BJ (cell line): ENCODE measurements at regions not wholly inside any gene's neighbourhood (a gene's known extent, or its start where the extent isn't known, plus 50 kb on each side); places are given as distances from the start of the nearest gene placed in this dataset.

Experiments
- CTCF ChIA-PET: fragments of 350-600 bp; formaldehyde crosslinking; extraction: SDS; loops from one replicate; lab custom pipeline; 2021; ENCODE audit warnings: antibody characterized with exemption, inconsistent platforms; lab: Yijun Ruan, JAX
- POLR2A ChIA-PET: fragments of 300-600 bp; sonication (Branson Sonifier 250); formaldehyde crosslinking; extraction: SDS; loops from one replicate; lab custom pipeline; 2021; ENCODE audit warnings: antibody characterized with exemption; lab: Charles Lee
- DNase-seq: peaks from one replicate; pipeline ENCODE4 v3.0.0-alpha.2; 2011; ENCODE audit warnings: low read depth
- H3K27me3 ChIP-seq: 2 replicates; pipeline ENCODE4 v1.6.0; 2011; ENCODE audit warnings: low read length; ENCODE audit not compliant: control insufficient read depth, insufficient read depth
- H3K36me3 ChIP-seq: 2 replicates; pipeline ENCODE4 v1.5.1; 2011; ENCODE audit warnings: low read length; ENCODE audit not compliant: control insufficient read depth, insufficient read depth
- H3K4me3 ChIP-seq: 2 replicates; pipeline ENCODE4 v1.5.1; 2011; ENCODE audit warnings: low read depth, mild to moderate bottlenecking, control low read depth, low read length
- CTCF ChIP-seq: IDR thresholded peaks from 2 replicates; pipeline ENCODE4 v1.5.1; 2011; ENCODE audit warnings: low read depth, mild to moderate bottlenecking, control low read depth, inconsistent platforms, low read length, moderate library complexity; ENCODE audit not compliant: insufficient read depth

- ChIA-PET POLR2A (interaction anchor here (0.5 kb wide), 1 partner anchor 9 kb away, joined by 3 read pairs; no protein-coding TSS in a partner anchor), CTCF (interaction anchor here (0.6 to 2.9 kb wide), 36 partner anchors 9 to 924 kb away, joined by 3 to 37 read pairs (median 5); no protein-coding TSS in a partner anchor)
- Histone ChIP-seq H3K27me3 (peaks cover 2% of the 10 kb centered on the region), H3K4me3 (no peak overlapping the region), H3K36me3 (no peaks in the 10 kb centered on the region)
- TF ChIP-seq CTCF, result peak; percentile 88
- peak; percentile 35 for DNase-seq
Measured at GRCh38 chr10:113385021-113385999, 167.5 kb upstream of the HABP2 start.

GRCh38 chr10:113386005-113386404, 166.8 kb upstream of the HABP2 start:
- peaks cover 6% of the 10 kb centered on the region for H3K27me3 ChIP-seq
- POLR2A ChIA-PET, result interaction anchor here (0.5 kb wide), 1 partner anchor 9 kb away, joined by 3 read pairs; no protein-coding TSS in a partner anchor
- H3K36me3 ChIP-seq, result no peaks in the 10 kb centered on the region
- TF ChIP-seq CTCF, result no peak
- no peak overlapping the region for H3K4me3 ChIP-seq
- DNase-seq, result no peak
- CTCF ChIA-PET, result interaction anchor here (0.6 to 2.9 kb wide), 12 partner anchors 89 to 914 kb away, joined by 3 to 37 read pairs (median 7); no protein-coding TSS in a partner anchor

GRCh38 chr10:113389969-113390368, 162.9 kb upstream of the HABP2 start:
- CTCF ChIA-PET, result interaction anchor here (0.6 to 1.8 kb wide), 3 partner anchors 8 to 173 kb away, joined by 3 to 5 read pairs (median 3); no protein-coding TSS in a partner anchor
- DNase-seq, result no peak
- no peak for TF ChIP-seq CTCF
- H3K4me3 ChIP-seq, result no peak overlapping the region
- peaks cover 6% of the 10 kb centered on the region for H3K27me3 ChIP-seq
- POLR2A ChIA-PET, result no interaction called here
- no peaks in the 10 kb centered on the region for H3K36me3 ChIP-seq

- H3K4me3 ChIP-seq, result no peak overlapping the region
- no peaks in the 10 kb centered on the region for H3K36me3 ChIP-seq
- no peak for DNase-seq
- TF ChIP-seq CTCF, result no peak
- H3K27me3 ChIP-seq, result peaks cover 6% of the 10 kb centered on the region
- CTCF ChIA-PET, result interaction anchor here (1.8 kb wide), 1 partner anchor 172 kb away, joined by 5 read pairs; no protein-coding TSS in a partner anchor
- POLR2A ChIA-PET, result no interaction called here
Measured at GRCh38 chr10:113390896-113391295, 162.0 kb upstream of the HABP2 start.

GRCh38 chr10:113397047-113397446, 155.8 kb upstream of the HABP2 start:
- CTCF ChIA-PET, result no interaction called here
- POLR2A ChIA-PET, result no interaction called here
- DNase-seq, result no peak
- no peaks in the 10 kb centered on the region; the same call in 1 of the 2 replicates for H3K27me3 ChIP-seq
- TF ChIP-seq CTCF, result no peak
- H3K4me3 ChIP-seq, result no peak overlapping the region
- H3K36me3 ChIP-seq, result no peaks in the 10 kb centered on the region
